Stimulated activated CD8-positive, alpha-beta memory T cell treated with anti-CD3 and anti-CD28 coated beads, Interleukin-15, amount 100 ng/mL, for 4 hours (primary cell): ENCODE measurements at regions not wholly inside any gene's neighbourhood (a gene's known extent, or its start where the extent isn't known, plus 50 kb on each side); places are given as distances from the start of the nearest gene placed in this dataset.
"Not testable (repeated sequence)": the region's sequence is repeated elsewhere in the genome, so short reads cannot be mapped to it uniquely, and the experiment has no call there.

Source experiments
- DNase-seq, 2 donors: peaks; one replicate each; pipeline ENCODE4 v3.0.0-alpha.2; 2020; ENCODE audit warnings: low read depth in 2 of 2

DNA sequence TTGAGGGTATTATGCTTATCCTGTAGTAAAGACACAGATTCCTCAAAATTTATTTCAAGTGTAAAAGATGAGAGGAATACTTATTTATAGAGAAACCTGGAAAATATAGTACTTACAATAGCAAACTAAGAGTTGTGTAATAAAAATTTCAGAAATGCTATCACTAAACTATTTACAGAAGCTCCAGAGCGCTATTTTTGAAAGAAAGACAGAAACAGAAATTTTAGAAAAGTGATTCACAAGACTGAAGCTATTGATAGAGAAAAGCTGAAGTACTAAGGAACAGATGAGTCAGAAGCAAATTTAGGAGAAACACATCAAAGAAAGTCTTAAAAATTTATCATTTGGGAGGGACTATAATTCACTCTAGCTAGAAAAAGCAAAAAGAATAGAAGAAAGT lies 1174.2 kb downstream of the DIAPH3 start:
- DNase-seq = no peak

DNA sequence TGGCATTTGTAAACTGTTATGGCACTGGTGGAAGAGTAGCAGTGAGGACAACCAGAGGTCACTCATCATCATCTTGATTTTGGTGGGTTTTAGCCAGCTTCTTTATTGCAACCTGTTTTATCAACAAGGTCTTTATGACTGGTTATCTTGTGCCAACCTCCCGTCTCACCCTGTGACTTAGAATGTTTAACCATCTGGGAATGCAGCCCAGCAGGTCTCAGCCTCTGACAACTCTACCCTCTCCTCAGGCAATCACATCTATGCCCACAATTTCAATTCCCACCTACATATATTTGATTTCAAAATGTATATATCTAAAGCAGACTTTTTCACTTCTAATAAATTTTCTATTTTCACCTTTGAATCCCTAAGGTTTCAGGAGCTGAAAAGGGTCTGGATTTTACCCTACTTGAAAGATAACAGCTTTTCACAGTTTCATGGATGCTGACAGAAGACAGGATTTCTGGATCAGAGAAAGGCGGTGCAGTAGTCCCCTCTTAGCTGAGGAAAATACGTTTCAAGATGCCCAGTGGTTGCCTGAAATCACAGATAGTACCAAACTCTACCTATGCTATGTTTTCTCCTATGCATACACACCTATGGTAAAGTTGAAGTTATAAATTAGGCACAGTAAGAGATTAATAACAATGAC lies 1171.8 kb downstream of the DIAPH3 start:
- DNase-seq = no peak

DNA sequence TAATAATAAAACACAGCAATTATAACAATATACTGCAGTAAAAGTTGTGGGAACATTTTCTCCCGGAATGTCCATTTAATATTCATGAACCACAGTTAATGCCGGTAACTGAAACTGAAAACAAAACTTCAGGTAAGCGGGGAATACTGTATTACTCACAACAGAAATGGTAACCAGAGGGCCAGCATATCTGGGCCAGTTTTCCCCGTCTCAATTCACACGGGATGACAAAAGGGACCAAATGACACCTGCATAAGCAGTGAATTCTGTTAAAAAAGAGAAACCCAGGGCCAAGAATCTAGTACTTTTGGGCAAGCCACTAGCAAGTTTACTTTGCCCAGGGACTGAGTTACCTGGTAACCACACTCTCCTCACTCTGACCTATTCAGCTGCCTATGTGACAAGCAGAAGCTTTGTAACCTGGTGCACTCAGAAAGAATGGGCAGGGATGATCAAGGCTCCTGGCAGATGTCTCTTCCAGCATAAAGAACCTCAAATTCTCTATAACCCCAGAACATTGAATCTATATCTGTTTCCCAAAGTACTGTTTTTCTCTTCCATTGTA lies 1171.2 kb downstream of the DIAPH3 start:
- no peak for DNase-seq

GRCh38 chr13:58994077-58994476 lies 1169.7 kb downstream of the DIAPH3 start:
- no peak for DNase-seq

DNA sequence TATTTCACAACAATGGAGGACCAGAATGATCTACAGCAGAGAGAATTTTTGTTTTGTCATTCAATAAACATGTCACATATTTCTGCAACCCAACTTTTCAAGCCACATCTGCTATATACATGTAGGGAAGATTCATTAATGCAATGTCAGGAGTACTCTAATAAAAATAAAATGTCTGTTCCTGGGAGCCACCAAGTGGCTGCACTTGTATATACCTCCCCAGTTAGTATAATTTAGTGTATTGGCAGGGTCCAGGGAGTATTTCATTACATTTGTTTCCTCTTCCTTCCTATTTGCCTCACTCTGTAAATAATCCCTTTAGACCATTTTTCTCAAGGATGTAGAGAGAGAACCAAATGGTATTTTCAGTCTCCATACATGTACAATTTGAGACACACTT lies 1169.0 kb downstream of the DIAPH3 start:
- no peak for DNase-seq

GRCh38 chr13:58998716-58999115 lies 1165.0 kb downstream of the DIAPH3 start:
- no peak for DNase-seq

DNA sequence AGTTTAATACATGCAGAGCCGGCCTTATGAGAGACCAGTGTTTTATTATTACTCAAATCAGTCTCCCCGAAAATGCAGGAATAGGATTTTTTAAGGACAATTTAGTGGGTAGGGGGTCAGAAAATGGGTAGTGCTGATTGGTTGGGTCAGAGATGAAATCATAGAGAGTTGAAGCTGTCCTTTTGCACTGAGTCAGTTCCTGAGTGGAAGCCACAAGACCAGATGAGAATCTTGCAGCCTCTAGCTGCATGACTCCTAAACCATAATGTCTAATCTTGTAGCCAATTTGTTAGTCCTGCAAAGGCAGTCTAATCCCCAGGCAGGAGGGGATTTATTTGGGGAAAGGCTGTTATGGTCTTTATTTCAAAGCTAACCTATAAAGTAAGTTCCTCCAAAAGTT lies 1163.9 kb downstream of the DIAPH3 start:
- no peak for DNase-seq

DNA sequence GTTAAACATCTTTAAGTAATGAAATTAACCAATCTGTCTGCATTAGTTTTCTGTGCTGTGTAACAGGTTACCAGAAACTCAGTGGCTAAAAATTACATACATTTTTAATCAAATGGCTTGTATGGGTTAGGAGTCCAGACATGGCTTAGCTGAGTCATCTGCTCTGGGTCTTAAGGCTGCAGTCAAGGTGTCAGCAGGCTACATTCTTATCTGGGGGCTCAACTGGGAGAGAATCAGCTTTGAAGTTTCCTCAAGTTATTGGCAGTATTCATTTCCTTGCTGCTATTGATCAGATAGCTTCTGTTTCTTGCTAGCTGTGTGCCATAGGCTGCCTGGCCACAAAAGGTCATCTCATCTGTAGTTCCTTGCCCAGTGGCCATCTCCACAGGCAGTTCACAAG lies 1163.0 kb downstream of the DIAPH3 start:
- no peak for DNase-seq

GRCh38 chr13:59012731-59013130 lies 1151.0 kb downstream of the DIAPH3 start:
- no peak for DNase-seq

DNA sequence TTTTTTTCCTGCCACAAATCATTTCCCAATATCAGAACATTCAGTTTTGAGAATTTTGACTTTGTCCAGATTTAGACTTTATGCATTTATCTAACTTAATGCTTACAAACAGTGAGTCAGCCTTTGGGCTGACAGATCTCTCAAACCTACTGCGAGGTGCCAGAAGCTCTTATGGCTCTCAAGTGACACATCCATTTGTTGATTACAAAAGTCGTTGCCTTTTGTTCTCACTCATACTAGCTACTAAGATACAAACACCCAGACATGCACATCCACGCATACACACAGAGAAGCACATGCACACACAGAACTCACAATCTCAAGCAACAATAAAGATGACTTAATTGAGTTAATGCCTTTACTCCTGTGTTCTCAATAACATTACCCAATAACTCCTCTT lies 1147.5 kb downstream of the DIAPH3 start:
- no peak for DNase-seq

DNA sequence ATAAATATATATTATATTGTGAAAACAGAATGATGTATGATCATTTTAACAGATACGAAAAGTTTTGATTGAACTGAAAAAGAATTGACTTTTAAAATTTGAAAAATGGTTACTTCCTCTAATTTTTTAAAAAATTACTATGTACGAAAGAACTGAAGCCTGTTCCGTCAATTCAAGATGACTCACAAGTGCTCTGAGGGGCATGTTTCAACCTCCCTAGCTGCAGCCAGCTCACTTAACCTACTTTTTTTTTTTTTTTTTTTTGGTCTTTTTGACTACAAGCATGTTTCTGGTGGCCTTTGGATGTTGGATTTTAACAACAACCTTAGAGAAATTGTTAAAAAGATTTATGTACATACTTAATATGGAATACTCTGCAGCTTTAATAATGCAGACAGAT lies 1139.3 kb downstream of the DIAPH3 start:
- DNase-seq = no peak

- DNase-seq = no peak
Measured at GRCh38 chr13:59034198-59034597, 1129.5 kb downstream of the DIAPH3 start.

- no peak for DNase-seq
Measured at GRCh38 chr13:59038824-59039223, 1124.9 kb downstream of the DIAPH3 start.

DNA sequence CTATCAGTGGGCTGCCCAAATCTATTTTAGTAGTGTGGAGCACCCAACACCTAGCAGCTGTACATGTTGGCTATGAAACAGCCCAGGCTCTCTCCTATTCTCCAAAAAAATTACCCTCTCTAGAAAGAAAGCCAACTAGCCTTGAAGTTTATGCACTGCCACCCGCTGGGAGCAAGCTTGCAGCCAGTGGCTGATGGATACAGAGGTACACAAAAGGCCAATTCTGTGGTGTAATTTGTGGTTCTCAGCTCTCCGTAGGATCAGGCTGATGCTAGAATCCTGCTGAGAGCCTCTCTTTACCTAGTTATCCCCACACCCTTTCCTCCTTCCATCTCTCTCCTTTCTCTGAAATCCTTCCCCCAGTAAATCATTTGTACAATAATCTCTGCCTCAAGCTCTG lies 1120.7 kb downstream of the DIAPH3 start:
- DNase-seq = no peak

GRCh38 chr13:59047546-59047945 lies 1116.2 kb downstream of the DIAPH3 start:
- no peak for DNase-seq

DNA sequence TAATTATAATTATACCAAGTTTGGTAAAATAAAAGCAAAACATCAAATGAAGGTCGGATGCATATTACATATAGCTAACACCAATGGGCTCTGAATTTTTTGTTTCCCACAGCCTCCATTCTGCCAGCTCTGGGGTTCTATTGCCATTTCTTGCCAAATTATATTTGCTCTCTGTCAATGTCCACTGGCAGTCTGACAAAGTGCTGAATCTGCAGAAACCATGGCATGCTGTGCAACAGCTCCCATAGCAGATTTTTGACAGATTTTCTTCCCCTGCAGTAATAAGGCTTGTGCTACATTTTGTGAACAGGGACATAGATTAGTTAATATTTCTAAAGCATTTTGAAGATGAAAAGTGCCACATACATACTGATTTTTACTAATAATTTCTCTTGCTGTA lies 1102.1 kb downstream of the DIAPH3 start:
- DNase-seq = no peak

- no peak for DNase-seq
Measured at GRCh38 chr13:59064042-59064441, 1099.7 kb downstream of the DIAPH3 start.

DNA sequence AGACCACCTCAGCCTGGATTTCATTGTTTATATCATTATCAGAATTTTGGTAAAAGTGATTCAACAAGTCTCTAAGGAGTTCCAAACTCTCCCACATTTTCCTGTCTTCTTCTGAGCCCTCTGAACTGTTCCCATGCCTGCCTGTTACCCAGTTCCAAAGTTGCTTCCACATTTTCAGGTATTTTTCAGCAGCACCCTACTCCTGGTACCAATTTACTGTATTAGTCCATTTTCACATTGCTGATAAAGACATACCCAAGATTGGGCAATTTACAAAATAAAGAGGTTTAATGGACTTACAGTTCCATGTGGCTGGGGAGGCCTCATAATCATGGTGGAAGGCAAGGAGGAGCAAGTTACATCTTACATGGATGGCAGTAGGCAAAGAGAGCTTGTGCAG lies 1087.3 kb downstream of the DIAPH3 start:
- not testable (repeated sequence) for DNase-seq

DNA sequence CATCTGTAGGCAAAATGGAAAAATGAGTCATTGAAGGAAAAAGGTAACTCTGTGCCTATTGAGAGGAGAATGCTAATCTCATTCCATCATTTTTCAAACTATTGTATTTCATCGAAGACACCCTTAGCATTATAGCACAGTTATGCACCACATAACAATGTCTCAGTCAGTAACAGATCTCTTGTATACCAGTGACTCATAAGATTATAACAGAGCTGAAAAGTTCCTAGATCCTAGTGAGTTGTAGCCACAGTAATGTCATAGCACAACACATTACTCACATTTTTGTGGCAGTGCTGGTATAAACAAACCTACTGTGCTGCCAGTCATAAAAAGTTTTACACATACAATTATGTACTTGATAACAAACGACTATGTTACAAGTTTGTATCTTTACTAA lies 1077.6 kb downstream of the DIAPH3 start:
- DNase-seq = no peak

- DNase-seq = no peak
Measured at GRCh38 chr13:59088716-59089115, 1075.0 kb downstream of the DIAPH3 start.

GRCh38 chr13:59094181-59094580 lies 1069.5 kb downstream of the DIAPH3 start:
- DNase-seq = no peak

- no peak for DNase-seq
Measured at GRCh38 chr13:59099182-59099974, 1064.3 kb downstream of the DIAPH3 start.
